Tibial artery (tissue), 4 donors: ENCODE measurements at regions not wholly inside any gene's neighbourhood (a gene's known extent, or its start where the extent isn't known, plus 50 kb on each side); places are given as distances from the start of the nearest gene placed in this dataset.

ENCODE experiments used
- DNase-seq, 2 donors: peaks; one replicate each; pipeline ENCODE4 v3.0.0-alpha.2; 2019
- H3K27ac ChIP-seq, 2 donors: fragments of 200-600 bp; sonication (generic) in 1 of 2; 1 replicate in 1 of 2; 2 replicates in 1 of 2; pipeline ENCODE4 v1.5.1; 2018 to 2019; ENCODE audit warnings: mild to moderate bottlenecking in 1 of 2
- H3K27me3 ChIP-seq, 2 donors: fragments of 200-600 bp; sonication (generic) in 1 of 2; one replicate each; pipeline versions ENCODE4 v1.5.1 to v1.6.0; 2016 to 2019
- H3K36me3 ChIP-seq, 3 donors: fragments of 200-600 bp; sonication (generic) in 2 of 3; one replicate each; pipeline ENCODE4 v1.5.1; 2016 to 2019; ENCODE audit warnings: mild to moderate bottlenecking in 2 of 3
- H3K4me1 ChIP-seq, 4 donors: fragments of 200-600 bp; sonication (generic) in 2 of 4; 1 replicate in 3 of 4; 2 replicates in 1 of 4; pipeline ENCODE4 v1.5.1; 2016 to 2019
- H3K4me3 ChIP-seq, 2 donors: fragments of 200-600 bp; sonication (generic) in 1 of 2; 1 replicate in 1 of 2; 2 replicates in 1 of 2; pipeline ENCODE4 v1.5.1; 2018 to 2019; ENCODE audit warnings: mild to moderate bottlenecking in 2 of 2
- H3K9me3 ChIP-seq, 3 donors: fragments of 200-600 bp; sonication (generic) in 1 of 3; one replicate each; pipeline ENCODE4 v1.5.1; 2016 to 2019
- CTCF ChIP-seq, 2 experiments: fragments of 200-600 bp in 1 of 2; fragments of 450-650 bp in 1 of 2; IDR thresholded peaks; one replicate each; pipeline ENCODE4 v1.5.1; 2017 to 2019; ENCODE audit warnings: antibody characterized with exemption in 2 of 2, mild to moderate bottlenecking in 1 of 2, moderate library complexity in 1 of 2
- intact Hi-C: fragments of 100-400 bp; cut with DNase I; formaldehyde crosslinking; loops from one replicate; pipeline ENCODE4 v1.15.0; 2023; ENCODE audit warnings: low total_unique reads

GRCh38 chr5:102659151-102659550 is 96.0 kb upstream of the PAM start:
- DNase-seq: no peak
- Histone ChIP-seq H3K4me3 (no peak overlapping the region), H3K27ac (no peak overlapping the region), H3K27me3 (no peaks in the 10 kb centered on the region), H3K4me1 (peaks cover 0 to under 1% (median 0%) of the 10 kb centered on the region in 4 donors), H3K36me3 (no peaks in the 10 kb centered on the region), H3K9me3 (no peaks in the 10 kb centered on the region)
- no peak for TF ChIP-seq CTCF (IDR thresholded peaks at IDR 0.05)
- intact Hi-C loops: no loop called here

GRCh38 chr5:102660111-102660510 is 95.0 kb upstream of the PAM start:
- no peaks in the 10 kb centered on the region for H3K9me3 ChIP-seq
- intact Hi-C loops: no loop called here
- H3K27ac ChIP-seq: no peak overlapping the region
- no peak for DNase-seq
- TF ChIP-seq CTCF (IDR thresholded peaks at IDR 0.05): no peak
- no peaks in the 10 kb centered on the region for H3K36me3 ChIP-seq
- H3K4me1 ChIP-seq: peaks cover 0 to 10% (median 0%) of the 10 kb centered on the region in 4 donors
- H3K4me3 ChIP-seq: no peak overlapping the region
- no peaks in the 10 kb centered on the region for H3K27me3 ChIP-seq

- Histone ChIP-seq H3K27me3 (no peaks in the 10 kb centered on the region), H3K4me3 (no peak overlapping the region), H3K4me1 (peaks cover 0 to 12% (median 0%) of the 10 kb centered on the region in 4 donors), H3K36me3 (no peaks in the 10 kb centered on the region), H3K27ac (no peak overlapping the region), H3K9me3 (no peaks in the 10 kb centered on the region)
- no peak for DNase-seq
- intact Hi-C loops: no loop called here
- TF ChIP-seq CTCF (IDR thresholded peaks at IDR 0.05): no peak
Measured at GRCh38 chr5:102663749-102664530, 91.2 kb upstream of the PAM start.

- TF ChIP-seq CTCF (IDR thresholded peaks at IDR 0.05): no peak
- H3K4me3 ChIP-seq: no peak overlapping the region
- H3K9me3 ChIP-seq: no peaks in the 10 kb centered on the region
- no peaks in the 10 kb centered on the region for H3K36me3 ChIP-seq
- no peak for DNase-seq
- H3K4me1 ChIP-seq: peaks cover 0 to 12% (median 0%) of the 10 kb centered on the region in 4 donors
- intact Hi-C loops: no loop called here
- H3K27me3 ChIP-seq: no peaks in the 10 kb centered on the region
- H3K27ac ChIP-seq: no peak overlapping the region
Measured at GRCh38 chr5:102664616-102665335, 90.3 kb upstream of the PAM start.

- H3K27ac ChIP-seq: no peak overlapping the region
- H3K4me1 ChIP-seq: peaks cover 0 to 12% (median 0%) of the 10 kb centered on the region in 4 donors
- H3K27me3 ChIP-seq: no peaks in the 10 kb centered on the region
- H3K9me3 ChIP-seq: no peaks in the 10 kb centered on the region
- intact Hi-C loops: no loop called here
- TF ChIP-seq CTCF (IDR thresholded peaks at IDR 0.05): no peak
- no peak for DNase-seq
- no peaks in the 10 kb centered on the region for H3K36me3 ChIP-seq
- no peak overlapping the region for H3K4me3 ChIP-seq
Measured at GRCh38 chr5:102666164-102666946, 88.8 kb upstream of the PAM start.
